Cardiac fibroblast (primary cell): ENCODE measurements at regions not wholly inside any gene's neighbourhood (a gene's known extent, or its start where the extent isn't known, plus 50 kb on each side); places are given as distances from the start of the nearest gene placed in this dataset.
A peak's percentile ranks its signal among the peaks of the same experiment; 100 is the strongest.
"Not testable (repeated sequence)": the region's sequence is repeated elsewhere in the genome, so short reads cannot be mapped to it uniquely, and the experiment has no call there.

Experiments used
- DNase-seq, 2 donors: peaks; one replicate each; pipeline versions ENCODE4 v3.0.0 to v3.0.0-alpha.2; 2010; ENCODE audit warnings: low read depth in 2 of 2
- H3K4me3 ChIP-seq, 2 donors: replicated peaks in 1 of 2; 1 replicate in 1 of 2; 2 replicates in 1 of 2; pipeline ENCODE4 v1.5.1; 2011; ENCODE audit warnings: low read depth in 2 of 2, low read length in 2 of 2, mild to moderate bottlenecking in 2 of 2, moderate library complexity in 1 of 2
- CTCF ChIP-seq: IDR thresholded peaks from one replicate; pipeline ENCODE4 v1.5.1; 2011; ENCODE audit warnings: low read depth, mild to moderate bottlenecking, low read length, inconsistent platforms

- H3K4me3 ChIP-seq = no peak overlapping the region
- no peak for DNase-seq
- TF ChIP-seq CTCF = no peak
Observed at GRCh38 chr11:100498780-100499179, 188.3 kb upstream of the ARHGAP42 start.

- no peak for TF ChIP-seq CTCF
- no peak overlapping the region for H3K4me3 ChIP-seq
- no peak for DNase-seq
Observed at GRCh38 chr11:100501450-100501849, 185.6 kb upstream of the ARHGAP42 start.

- no peak overlapping the region for H3K4me3 ChIP-seq
- DNase-seq = peak in 1 of 2 donors; percentile 3
- TF ChIP-seq CTCF = no peak
Observed at GRCh38 chr11:100512475-100512874, 174.6 kb upstream of the ARHGAP42 start.

GRCh38 chr11:100515087-100515486 lies 172.0 kb upstream of the ARHGAP42 start:
- TF ChIP-seq CTCF = no peak
- H3K4me3 ChIP-seq = no peak overlapping the region
- peak; percentile 7 to 20 for DNase-seq

GRCh38 chr11:100525197-100525596 lies 161.9 kb upstream of the ARHGAP42 start:
- DNase-seq = no peak
- TF ChIP-seq CTCF = no peak
- H3K4me3 ChIP-seq = no peak overlapping the region

GRCh38 chr11:100525635-100526034 lies 161.5 kb upstream of the ARHGAP42 start:
- DNase-seq = no peak
- no peak overlapping the region for H3K4me3 ChIP-seq
- TF ChIP-seq CTCF = peak; percentile 9

GRCh38 chr11:100528872-100529416 lies 158.1 kb upstream of the ARHGAP42 start:
- TF ChIP-seq CTCF = no peak
- H3K4me3 ChIP-seq = no peak overlapping the region
- no peak for DNase-seq

GRCh38 chr11:100531290-100531689 lies 155.8 kb upstream of the ARHGAP42 start:
- H3K4me3 ChIP-seq, DNase-seq: not testable (repeated sequence)
